HepG2 (cell line): ENCODE measurements at regions not wholly inside any gene's neighbourhood (a gene's known extent, or its start where the extent isn't known, plus 50 kb on each side); places are given as distances from the start of the nearest gene placed in this dataset.

Experiments used
- ATAC-seq: fragments of 200-7000 bp; cut with Tn5 transposase; 3 replicates; pipeline ENCODE4 v1.9.1; 2020; ENCODE audit warnings: mild to moderate bottlenecking, moderate library complexity
- BruUV-seq: library from RNA; stranded (reverse); fragments of 400-500 nt; replicated peaks from 2 replicates; lab custom pipeline; 2021; lab: Mats Ljungman, UMichigan
- CTCF ChIA-PET: fragments of 300-600 bp; formaldehyde crosslinking; extraction: SDS; loops from one replicate; lab custom pipeline; 2021; ENCODE audit warnings: low total read pairs, inconsistent platforms, low intra/inter-chr PET ratio; lab: Yijun Ruan, JAX
- POLR2A ChIA-PET: fragments of 350-600 bp; sonication (Branson Sonifier 250); formaldehyde crosslinking; loops from one replicate; lab custom pipeline; 2020; ENCODE audit warnings: antibody characterized with exemption, inconsistent platforms; lab: Yijun Ruan, JAX
- DNase-seq: peaks from one replicate; pipeline ENCODE4 v3.0.0-alpha.2; 2015; ENCODE audit warnings: low spot score
- FAIRE-seq: peaks from 3 replicates; lab custom pipeline; 2011; peaks lifted over from hg19 to GRCh38; lab: Jason Lieb, UNC
- H2AFZ ChIP-seq: one replicate; pipeline ENCODE4 v1.6.1; 2011; ENCODE audit warnings: low read length, inconsistent platforms
- H3K27ac ChIP-seq: fragments of 300-600 bp; 3 replicates; pipeline ENCODE4 v1.8.0; 2011; ENCODE audit warnings: mixed run types, mild to moderate bottlenecking, mixed read lengths, low read length, inconsistent platforms; ENCODE audit not compliant: insufficient read depth; ENCODE audit errors: extremely low read length
- H3K27me3 ChIP-seq, 2 experiments: fragments of 200-600 bp in 1 of 2; 2 replicates in 1 of 2; 3 replicates in 1 of 2; pipeline versions ENCODE4 v1.6.0 to v1.8.0; 2011; ENCODE audit warnings: low read length in 2 of 2, mild to moderate bottlenecking in 2 of 2, moderate library complexity in 2 of 2, inconsistent platforms in 1 of 2; ENCODE audit not compliant: insufficient read depth in 2 of 2, control insufficient read depth in 1 of 2
- H3K36me3 ChIP-seq, 2 experiments: fragments of 200-600 bp in 1 of 2; replicated peaks in 1 of 2; 2 replicates in 1 of 2; 3 replicates in 1 of 2; pipeline versions ENCODE4 v1.5.1 to v1.8.0; 2011; ENCODE audit warnings: low read length in 2 of 2, inconsistent platforms in 1 of 2; ENCODE audit not compliant: insufficient read depth in 2 of 2, control insufficient read depth in 1 of 2
- H3K4me1 ChIP-seq: 2 replicates; pipeline ENCODE4 v1.5.1; 2012; ENCODE audit warnings: low read length, inconsistent platforms; ENCODE audit not compliant: insufficient read depth
- H3K4me2 ChIP-seq: 2 replicates; pipeline ENCODE4 v1.6.0; 2011; ENCODE audit warnings: low read depth, low read length, inconsistent platforms
- H3K4me3 ChIP-seq, 3 experiments: fragments of 200-600 bp in 1 of 3; sonication (generic), shearing (Covaris generic) in 1 of 3; replicated peaks in 1 of 3; 2 replicates each; pipeline ENCODE4 v1.5.1; 2011 to 2016; ENCODE audit warnings: low read length in 3 of 3, inconsistent platforms in 2 of 3, low read depth in 2 of 3, mild to moderate bottlenecking in 2 of 3, control low read depth in 1 of 3, mixed read lengths in 1 of 3; ENCODE audit not compliant: insufficient read depth in 1 of 3
- H3K79me2 ChIP-seq: one replicate; pipeline ENCODE4 v1.6.1; 2011; ENCODE audit warnings: low read length, inconsistent platforms; ENCODE audit not compliant: insufficient read depth
- H3K9ac ChIP-seq: 2 replicates; pipeline ENCODE4 v1.6.0; 2011; ENCODE audit warnings: mild to moderate bottlenecking, low read depth, low read length, inconsistent platforms; ENCODE audit not compliant: insufficient read depth
- H3K9me3 ChIP-seq: 2 replicates; pipeline ENCODE4 v1.5.1; 2012; ENCODE audit warnings: mild to moderate bottlenecking, low read length
- H4K20me1 ChIP-seq: 2 replicates; pipeline ENCODE4 v1.6.0; 2011; ENCODE audit warnings: inconsistent platforms, mild to moderate bottlenecking, low read length, moderate library complexity; ENCODE audit not compliant: insufficient read depth
- AGO2 ChIP-seq: fragments of 200-400 bp; formaldehyde crosslinking; optimal IDR thresholded peaks from 2 replicates; pipeline ENCODE3; 2017; ENCODE audit warnings: mild to moderate bottlenecking, low read depth, low read length, moderate library complexity
- ISL2 ChIP-seq: sonication (generic); formaldehyde crosslinking; IDR thresholded peaks from 2 replicates; pipeline ENCODE4 v1.5.0; 2020; ENCODE audit warnings: missing genetic modification reagents
- KDM3A ChIP-seq: IDR thresholded peaks from 2 replicates; pipeline ENCODE4 v1.6.1; 2018; ENCODE audit warnings: low read depth, missing compliant biosample characterization
- KLF6 ChIP-seq: IDR thresholded peaks from 2 replicates; pipeline ENCODE4 v1.8.0; 2016; ENCODE audit warnings: missing biosample characterization, missing genetic modification reagents
- KMT2A ChIP-seq: sonication (generic); formaldehyde crosslinking; IDR thresholded peaks from 2 replicates; pipeline ENCODE4 v1.4.0; 2020; ENCODE audit warnings: missing genetic modification reagents
- MEIS2 ChIP-seq: sonication (generic); formaldehyde crosslinking; IDR thresholded peaks from 2 replicates; pipeline ENCODE4 v1.9.0; 2021; ENCODE audit warnings: mild to moderate bottlenecking, missing genetic modification reagents
- NFE2L1 ChIP-seq: sonication (generic); formaldehyde crosslinking; IDR thresholded peaks from 2 replicates; pipeline ENCODE4 v1.4.0; 2020; ENCODE audit warnings: missing genetic modification reagents, mild to moderate bottlenecking, borderline replicate concordance
- ZNF3 ChIP-seq: IDR thresholded peaks from 2 replicates; pipeline ENCODE4 v1.7.0; 2017; ENCODE audit warnings: inconsistent platforms
- ZNF34 ChIP-seq: sonication (generic); formaldehyde crosslinking; IDR thresholded peaks from 2 replicates; pipeline ENCODE4 v1.4.0; 2020; ENCODE audit warnings: mild to moderate bottlenecking, missing genetic modification reagents, borderline replicate concordance
- WGBS: methylation state at CpG from one replicate; pipeline ENCODE4 v1.1.6; 2017; ENCODE audit warnings: low lambda C conversion rate; 5-methylcytosine and 5-hydroxymethylcytosine counted together
- in situ Hi-C: cut with HindIII; loops from 2 replicates; pipeline ENCODE4 v1.10.0; 2017; ENCODE audit warnings: low pct_unique_long_range_greater_than_20kb; ENCODE audit not compliant: extremely low pct_ligation_motif_present
- intact Hi-C: fragments of 100-400 bp; cut with micrococcal nuclease; formaldehyde crosslinking; loops from one replicate; pipeline ENCODE4 v1.10.0; 2022; ENCODE audit not compliant: unreplicated experiment
- TF ChIP-seq, protein P1 (sequence below): sonication (generic); formaldehyde crosslinking; IDR thresholded peaks from 2 replicates; pipeline ENCODE4 v1.8.0; 2022; ENCODE audit warnings: mild to moderate bottlenecking, missing genetic modification reagents, borderline replicate concordance
- TF ChIP-seq, protein P2 (sequence below): IDR thresholded peaks from 2 replicates; pipeline ENCODE4 v1.6.1; 2016; ENCODE audit warnings: low read depth
- TF ChIP-seq, protein P3 (sequence below): sonication (generic); formaldehyde crosslinking; conservative IDR thresholded peaks from 2 replicates; pipeline ENCODE4 v1.8.1; 2023; ENCODE audit warnings: missing genetic modification reagents

DNA sequence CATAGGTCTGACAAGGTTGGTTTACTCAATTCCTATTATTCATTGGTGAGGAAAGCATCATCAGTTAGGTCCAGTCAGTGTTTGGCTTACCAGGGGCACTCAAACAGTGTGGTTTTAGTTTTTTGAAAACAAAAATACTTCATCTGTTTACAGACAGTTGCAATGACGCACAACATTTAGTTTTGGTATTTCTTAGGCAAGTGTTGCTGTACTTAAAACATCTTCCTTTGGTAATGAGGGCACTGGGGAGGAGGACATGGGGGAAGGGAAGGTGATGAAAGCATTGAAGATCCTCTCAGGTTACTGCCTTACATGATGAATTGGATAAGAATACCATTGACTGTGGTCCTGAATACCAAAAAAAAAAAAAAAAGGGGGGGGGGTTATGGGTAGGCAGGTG lies 93.7 kb upstream of the MAOA start:
- no peak overlapping the region for H3K9ac ChIP-seq
- H4K20me1 ChIP-seq, result no peaks in the 10 kb centered on the region
- H3K27me3 ChIP-seq, result no peaks in the 10 kb centered on the region
- no peak for ATAC-seq
- BruUV-seq, result no TSS peak
- no peak overlapping the region for H3K4me3 ChIP-seq
- no peaks in the 10 kb centered on the region for H3K9me3 ChIP-seq
- no peak overlapping the region for H3K27ac ChIP-seq
- intact Hi-C loops (no loop called here), in situ Hi-C loops (loop anchor here (5.0 to 25.0 kb wide), 2 partner anchors 185 to 375 kb away; no protein-coding TSS in a partner anchor)
- no peaks in the 10 kb centered on the region for H3K4me1 ChIP-seq
- no peak for TF ChIP-seq NFE2L1 (CRISPR knock-in tag)
- TF ChIP-seq, protein P1, sequence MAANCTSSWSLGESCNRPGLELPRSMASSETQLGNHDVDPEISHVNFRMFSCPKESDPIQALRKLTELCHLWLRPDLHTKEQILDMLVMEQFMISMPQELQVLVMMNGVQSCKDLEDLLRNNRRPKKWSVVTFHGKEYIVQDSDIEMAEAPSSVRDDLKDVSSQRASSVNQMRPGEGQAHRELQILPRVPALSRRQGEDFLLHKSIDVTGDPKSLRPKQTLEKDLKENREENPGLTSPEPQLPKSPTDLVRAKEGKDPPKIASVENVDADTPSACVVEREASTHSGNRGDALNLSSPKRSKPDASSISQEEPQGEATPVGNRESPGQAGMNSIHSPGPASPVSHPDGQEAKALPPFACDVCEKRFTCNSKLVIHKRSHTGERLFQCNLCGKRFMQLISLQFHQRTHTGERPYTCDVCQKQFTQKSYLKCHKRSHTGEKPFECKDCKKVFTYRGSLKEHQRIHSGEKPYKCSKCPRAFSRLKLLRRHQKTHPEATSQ (CRISPR knock-in tag), result no peak
- TF ChIP-seq MEIS2 (CRISPR knock-in tag), result no peak
- no peak for TF ChIP-seq ISL2 (CRISPR knock-in tag)
- no peak for TF ChIP-seq KLF6 (CRISPR knock-in tag)
- no peak for TF ChIP-seq KDM3A (CRISPR knock-in tag)
- TF ChIP-seq AGO2, result no peak
- no peak for TF ChIP-seq ZNF3 (CRISPR knock-in tag)
- TF ChIP-seq KMT2A (CRISPR knock-in tag), result no peak
- TF ChIP-seq ZNF34 (CRISPR knock-in tag), result no peak
- TF ChIP-seq, protein P2, sequence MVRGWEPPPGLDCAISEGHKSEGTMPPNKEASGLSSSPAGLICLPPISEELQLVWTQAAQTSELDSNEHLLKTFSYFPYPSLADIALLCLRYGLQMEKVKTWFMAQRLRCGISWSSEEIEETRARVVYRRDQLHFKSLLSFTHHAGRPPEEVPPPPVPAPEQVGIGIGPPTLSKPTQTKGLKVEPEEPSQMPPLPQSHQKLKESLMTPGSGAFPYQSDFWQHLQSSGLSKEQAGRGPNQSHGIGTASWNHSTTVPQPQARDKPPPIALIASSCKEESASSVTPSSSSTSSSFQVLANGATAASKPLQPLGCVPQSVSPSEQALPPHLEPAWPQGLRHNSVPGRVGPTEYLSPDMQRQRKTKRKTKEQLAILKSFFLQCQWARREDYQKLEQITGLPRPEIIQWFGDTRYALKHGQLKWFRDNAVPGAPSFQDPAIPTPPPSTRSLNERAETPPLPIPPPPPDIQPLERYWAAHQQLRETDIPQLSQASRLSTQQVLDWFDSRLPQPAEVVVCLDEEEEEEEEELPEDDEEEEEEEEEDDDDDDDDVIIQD (CRISPR knock-in tag), result no peak
- TF ChIP-seq, protein P3, sequence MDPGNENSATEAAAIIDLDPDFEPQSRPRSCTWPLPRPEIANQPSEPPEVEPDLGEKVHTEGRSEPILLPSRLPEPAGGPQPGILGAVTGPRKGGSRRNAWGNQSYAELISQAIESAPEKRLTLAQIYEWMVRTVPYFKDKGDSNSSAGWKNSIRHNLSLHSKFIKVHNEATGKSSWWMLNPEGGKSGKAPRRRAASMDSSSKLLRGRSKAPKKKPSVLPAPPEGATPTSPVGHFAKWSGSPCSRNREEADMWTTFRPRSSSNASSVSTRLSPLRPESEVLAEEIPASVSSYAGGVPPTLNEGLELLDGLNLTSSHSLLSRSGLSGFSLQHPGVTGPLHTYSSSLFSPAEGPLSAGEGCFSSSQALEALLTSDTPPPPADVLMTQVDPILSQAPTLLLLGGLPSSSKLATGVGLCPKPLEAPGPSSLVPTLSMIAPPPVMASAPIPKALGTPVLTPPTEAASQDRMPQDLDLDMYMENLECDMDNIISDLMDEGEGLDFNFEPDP (CRISPR knock-in tag), result no peak
- no peak for DNase-seq
- H3K4me2 ChIP-seq, result no peak overlapping the region
- FAIRE-seq, result no peak
- no peak overlapping the region for H2AFZ ChIP-seq
- H3K79me2 ChIP-seq, result no peaks in the 10 kb centered on the region
- 0% methylated on average over 1 of the region's 1 CpG for WGBS
- CTCF ChIA-PET, result no interaction called here
- no peaks in the 10 kb centered on the region for H3K36me3 ChIP-seq
- POLR2A ChIA-PET, result no interaction called here
